Activated CD4-positive, alpha-beta T cell treated with anti-CD3 and anti-CD28 coated beads for 4 hours (primary cell): ENCODE measurements at regions not wholly inside any gene's neighbourhood (a gene's known extent, or its start where the extent isn't known, plus 50 kb on each side); places are given as distances from the start of the nearest gene placed in this dataset.
"Not testable (repeated sequence)": the region's sequence is repeated elsewhere in the genome, so short reads cannot be mapped to it uniquely, and the experiment has no call there.

Experiments used
- DNase-seq, 2 donors: peaks; one replicate each; pipeline ENCODE4 v3.0.0-alpha.2; 2020

DNA sequence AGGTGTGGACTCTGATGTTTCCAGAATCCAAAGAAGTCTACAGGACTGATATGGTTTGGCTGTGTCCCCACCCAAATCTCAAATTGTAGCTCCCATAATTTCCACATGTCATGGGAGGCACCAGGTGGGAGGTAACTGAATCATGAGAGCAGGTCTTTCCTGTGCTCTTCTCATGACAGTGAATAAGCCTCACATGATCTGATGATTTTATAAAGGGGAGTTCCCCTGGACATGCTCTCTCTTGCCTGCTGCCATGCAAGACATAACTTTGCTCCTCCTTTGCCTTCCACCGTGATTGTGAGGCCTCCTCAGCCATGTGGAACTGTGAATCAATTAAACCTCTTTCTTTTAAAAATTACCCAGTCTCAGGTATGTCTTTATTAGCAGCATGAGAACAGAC, 1205.3 kb downstream of the SLC16A7 start:
- not testable (repeated sequence) for DNase-seq

DNA sequence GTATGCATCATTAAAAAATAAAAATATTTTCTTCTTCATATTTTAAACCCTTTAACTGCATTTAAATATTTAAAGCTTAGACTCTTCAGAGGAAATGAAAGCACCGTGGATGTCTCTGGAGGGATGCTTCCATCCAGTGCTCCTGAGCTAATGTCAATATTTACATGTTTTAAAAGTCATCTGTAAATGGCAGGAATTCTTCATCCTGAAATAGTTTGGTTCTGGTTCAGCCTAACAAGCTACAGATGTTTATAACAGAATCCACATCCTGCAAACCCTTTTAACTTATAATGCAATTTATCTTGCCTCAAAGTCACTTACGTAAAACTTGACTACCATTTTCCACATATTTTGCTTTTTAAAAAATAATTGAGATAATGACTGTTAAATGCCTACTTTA, 1207.3 kb downstream of the SLC16A7 start:
- DNase-seq: no peak

DNA sequence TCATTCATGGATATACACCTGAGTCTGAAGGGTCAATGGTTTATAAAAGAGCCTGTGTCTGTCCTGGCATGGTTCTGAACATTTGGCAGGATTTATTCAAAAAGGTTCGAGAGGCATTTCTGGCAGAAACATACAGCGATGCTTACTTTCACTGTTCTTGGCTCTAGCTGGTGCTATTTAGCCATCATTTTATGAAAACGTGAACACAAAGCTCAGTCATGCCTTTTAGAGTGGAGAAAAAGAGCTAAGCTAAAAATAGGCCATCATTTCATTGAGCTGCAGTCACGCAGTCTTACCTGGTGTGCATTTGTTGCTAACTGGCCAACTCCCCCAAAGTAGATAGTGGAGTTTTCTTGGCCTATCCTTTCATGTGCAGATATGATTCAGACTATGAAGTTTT, 1209.5 kb downstream of the SLC16A7 start:
- DNase-seq: no peak

GRCh38 chr12:60819794-60820193, 1224.0 kb downstream of the SLC16A7 start:
- no peak for DNase-seq

GRCh38 chr12:60822580-60822979, 1226.8 kb downstream of the SLC16A7 start:
- no peak for DNase-seq

- no peak for DNase-seq
These were observed 1234.6 kb downstream of the SLC16A7 start for GRCh38 chr12:60830381-60830780.

DNA sequence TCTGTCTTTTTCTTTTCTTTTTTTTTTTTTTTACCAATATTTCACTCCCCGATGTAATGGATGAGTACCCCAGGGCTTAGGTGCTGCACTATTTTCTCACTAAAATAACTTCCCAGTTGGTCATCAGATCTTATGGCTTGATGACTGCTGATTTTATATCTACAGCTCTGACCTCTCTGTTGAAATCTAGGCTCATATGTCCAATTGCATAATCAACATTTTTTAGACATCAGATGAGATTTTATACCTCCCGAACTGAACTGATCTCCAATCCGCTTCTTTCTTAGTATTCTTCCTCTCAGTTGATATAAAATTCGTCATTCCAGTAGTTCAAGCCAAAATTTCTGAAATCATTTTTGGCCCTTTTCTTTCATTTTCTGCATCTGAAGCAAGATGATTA, 1236.5 kb downstream of the SLC16A7 start:
- DNase-seq: no peak

- DNase-seq: no peak
These were observed 1238.5 kb downstream of the SLC16A7 start for GRCh38 chr12:60834372-60834771.

DNA sequence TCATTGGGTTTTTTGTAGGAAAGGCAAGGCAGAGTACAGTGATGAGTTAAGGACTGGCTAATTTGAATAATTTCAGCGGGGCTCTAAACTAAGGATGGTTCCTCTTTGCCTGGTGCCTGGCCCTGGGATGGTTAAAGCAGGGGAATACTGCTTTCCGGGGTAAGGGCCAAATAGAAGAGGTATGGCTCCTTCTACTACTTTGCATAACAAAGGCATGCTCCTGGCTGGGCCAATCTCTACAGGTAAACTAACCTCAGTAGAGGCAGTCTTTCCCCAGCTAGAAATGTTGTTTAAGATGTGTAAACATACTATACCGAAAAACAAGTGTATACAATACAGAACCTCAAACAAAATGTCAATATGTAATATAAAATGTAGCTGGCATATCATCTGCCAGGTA, 1239.0 kb downstream of the SLC16A7 start:
- no peak for DNase-seq

DNA sequence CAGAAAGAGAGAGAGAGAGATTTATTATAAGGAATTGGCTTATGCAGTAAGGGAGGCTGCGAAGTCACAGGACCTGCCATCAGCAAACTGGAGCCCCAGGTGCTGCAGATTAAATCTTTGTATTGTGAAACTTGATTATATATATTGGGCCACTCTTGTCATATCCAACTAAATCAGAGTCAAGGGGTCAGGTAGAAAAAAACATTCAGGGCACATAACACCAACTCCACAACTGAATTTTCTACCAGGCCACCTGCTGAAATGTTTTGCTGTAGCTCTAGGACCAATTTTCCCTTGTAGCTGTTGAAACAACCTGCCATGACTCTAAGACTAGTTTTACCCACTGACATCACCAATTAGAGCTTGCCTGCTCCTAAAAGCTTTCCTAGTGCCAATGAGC, 1240.8 kb downstream of the SLC16A7 start:
- DNase-seq: no peak

GRCh38 chr12:60842181-60842580, 1246.4 kb downstream of the SLC16A7 start:
- DNase-seq: no peak

DNA sequence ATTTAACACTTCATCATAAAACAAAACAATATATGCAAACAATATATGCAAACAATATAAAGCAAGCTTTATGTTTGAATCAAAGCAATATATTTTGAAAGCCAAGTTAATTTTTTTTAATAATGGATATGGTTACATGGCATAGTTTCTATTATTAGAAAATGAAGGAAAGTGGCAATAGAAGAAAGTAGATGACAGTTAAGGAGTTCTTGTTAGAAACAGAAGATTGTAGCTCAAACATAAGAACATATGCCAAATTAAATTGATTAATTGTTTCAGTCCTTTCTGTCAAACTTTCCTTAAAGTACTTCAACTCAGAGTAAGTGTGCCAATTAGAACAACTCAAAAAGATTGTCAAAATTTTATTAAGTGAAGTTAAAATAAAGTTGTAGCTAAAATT, 1248.3 kb downstream of the SLC16A7 start:
- DNase-seq: no peak

DNA sequence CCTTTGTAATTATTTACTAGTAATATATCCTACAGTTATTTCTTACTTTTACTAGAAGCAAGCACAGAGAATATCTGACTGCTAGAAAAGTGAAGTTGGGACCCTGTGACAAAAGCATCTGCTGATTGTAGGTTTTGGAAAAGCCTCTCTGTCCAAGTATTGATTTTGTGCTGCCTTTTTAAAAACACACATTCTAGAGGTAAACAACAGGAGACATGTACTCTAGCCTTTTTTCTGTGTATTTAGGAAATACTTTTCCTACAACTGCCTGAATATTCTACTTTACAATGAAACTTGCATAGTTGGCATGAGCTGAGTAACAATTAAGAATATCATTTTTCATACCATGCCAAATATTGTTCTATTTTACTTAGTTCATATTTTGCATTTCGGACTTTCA, 1249.0 kb downstream of the SLC16A7 start:
- no peak for DNase-seq

DNA sequence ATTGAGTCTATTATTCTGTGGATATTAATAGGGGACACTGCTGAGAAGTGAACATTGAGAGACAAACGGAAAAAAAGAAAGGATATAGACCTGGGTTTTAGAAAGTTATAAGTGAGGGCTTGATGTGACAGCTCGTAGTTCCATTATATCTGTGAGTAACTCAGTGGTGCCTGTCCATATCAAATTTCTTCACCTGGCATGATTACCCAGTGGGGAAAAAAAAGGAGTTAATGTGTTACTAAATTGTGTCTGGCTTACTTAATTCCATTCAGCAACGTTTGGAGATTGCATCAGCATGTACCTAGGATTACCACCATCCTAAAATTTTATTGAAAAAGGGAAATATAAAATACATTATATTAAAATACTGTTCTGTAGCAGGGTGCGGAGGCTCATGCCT, 1249.9 kb downstream of the SLC16A7 start:
- no peak for DNase-seq

DNA sequence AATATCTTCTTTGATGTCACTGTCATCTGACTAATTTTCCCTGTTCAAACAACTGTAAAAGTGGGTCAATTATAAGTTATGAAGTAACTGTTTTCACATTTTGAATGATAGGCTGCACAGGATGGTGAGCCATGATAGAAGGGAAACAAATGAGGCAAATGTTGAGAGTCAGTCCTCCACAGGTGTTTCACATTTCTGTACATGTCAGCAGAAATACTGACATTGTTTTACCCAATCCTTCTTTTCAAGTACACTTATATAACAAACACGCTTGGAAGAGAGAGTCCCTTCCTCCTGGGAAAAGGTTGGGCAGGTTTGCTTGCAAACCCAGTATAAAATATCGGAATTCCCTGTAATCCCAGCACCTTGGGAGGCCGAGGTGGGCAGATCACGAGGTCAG, 1251.5 kb downstream of the SLC16A7 start:
- DNase-seq: no peak

GRCh38 chr12:60849723-60850122, 1253.9 kb downstream of the SLC16A7 start:
- DNase-seq: no peak

GRCh38 chr12:60853407-60853806, 1257.6 kb downstream of the SLC16A7 start:
- DNase-seq: no peak

DNA sequence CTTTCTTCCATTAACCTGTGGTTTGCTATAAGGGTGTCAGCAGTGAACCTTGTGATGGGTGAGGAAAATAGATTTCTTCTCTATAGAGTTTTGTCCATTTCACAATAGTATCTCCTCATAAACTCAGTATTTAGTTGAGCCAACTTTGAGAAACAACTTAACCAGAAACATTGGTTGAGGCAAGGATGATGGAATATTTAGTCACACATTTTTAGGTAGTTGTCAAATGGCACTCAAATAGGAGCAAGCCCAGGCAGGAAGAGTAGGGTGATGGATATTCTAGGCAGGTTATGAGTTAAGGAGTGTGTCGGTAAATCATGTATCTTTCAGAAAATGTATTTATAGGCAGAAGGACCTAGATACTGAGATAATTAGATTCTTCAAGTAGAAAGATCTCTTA, 1267.6 kb downstream of the SLC16A7 start:
- no peak for DNase-seq

- no peak for DNase-seq
These were observed 1276.4 kb downstream of the SLC16A7 start for GRCh38 chr12:60872219-60872618.

DNA sequence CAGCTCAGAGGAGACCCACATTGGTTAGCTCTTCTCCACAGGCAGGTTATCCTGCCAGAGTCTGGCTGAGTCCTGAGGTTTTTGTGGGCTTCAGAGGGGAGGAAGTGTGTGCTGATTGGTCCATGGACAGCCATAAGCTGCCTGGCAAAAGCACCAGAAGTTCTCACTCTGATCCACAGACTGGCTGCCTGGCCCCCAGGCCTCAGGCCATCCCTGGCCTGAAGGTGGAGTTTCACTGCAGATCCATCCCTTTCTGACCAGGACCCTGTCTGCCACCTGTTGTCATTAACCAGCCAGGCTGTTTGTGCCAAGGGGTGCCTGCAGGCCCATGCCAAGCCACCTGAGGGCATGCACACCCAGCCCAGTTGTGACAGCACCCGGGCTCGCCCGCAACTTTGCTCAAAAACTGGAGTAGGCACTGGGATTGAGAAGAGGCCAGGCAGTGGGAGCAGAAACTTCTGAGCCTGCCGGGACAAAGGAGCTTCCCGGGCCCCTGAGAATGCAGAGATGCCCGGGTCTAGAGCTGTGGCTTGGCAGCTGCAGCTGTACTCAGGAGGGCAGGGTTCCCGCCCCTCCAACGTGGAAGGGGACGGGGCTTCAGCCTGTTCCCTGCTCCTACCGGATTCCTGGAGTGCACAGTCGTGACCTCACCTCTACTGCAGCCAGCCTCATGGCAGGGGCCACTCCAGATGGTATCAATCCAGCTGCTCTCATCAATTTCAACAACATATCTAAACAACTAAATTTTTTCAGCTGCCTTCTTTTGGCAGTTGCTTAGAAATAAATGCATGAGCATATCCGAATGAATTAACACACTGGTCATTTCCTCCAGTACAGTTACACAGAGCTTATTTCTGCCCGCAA, 1277.3 kb downstream of the SLC16A7 start:
- DNase-seq: no peak

- DNase-seq: no peak
These were observed 1278.3 kb downstream of the SLC16A7 start for GRCh38 chr12:60874091-60874490.

DNA sequence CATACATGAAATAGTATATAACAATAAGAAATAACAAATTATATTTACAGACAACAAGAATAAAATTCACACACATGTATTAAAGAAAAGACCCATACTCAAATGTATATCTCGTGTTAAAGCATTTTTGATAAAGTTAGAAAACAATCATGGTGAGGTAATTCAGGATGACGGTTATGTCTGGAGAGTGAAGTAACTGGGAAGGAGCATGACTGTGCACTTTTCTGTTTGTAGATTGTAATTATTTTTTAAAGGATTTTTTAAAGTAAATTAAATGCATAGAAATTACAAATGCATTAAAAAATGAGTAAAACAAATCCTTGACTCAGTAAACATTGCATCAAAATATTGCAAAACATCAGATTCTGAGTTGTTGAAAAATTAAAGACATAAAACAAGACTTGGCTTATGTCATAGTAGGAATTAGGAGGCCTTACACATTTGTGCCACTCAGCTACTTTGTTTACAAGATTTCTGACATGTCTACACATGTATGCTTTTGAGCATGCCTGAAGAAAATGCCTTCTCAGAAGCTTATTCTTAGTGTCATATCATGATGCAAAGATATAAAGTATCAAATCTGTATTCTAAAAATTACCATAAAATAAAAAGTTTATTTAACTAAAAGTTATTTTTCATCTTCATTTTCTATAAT, 1325.1 kb downstream of the SLC16A7 start:
- no peak for DNase-seq

DNA sequence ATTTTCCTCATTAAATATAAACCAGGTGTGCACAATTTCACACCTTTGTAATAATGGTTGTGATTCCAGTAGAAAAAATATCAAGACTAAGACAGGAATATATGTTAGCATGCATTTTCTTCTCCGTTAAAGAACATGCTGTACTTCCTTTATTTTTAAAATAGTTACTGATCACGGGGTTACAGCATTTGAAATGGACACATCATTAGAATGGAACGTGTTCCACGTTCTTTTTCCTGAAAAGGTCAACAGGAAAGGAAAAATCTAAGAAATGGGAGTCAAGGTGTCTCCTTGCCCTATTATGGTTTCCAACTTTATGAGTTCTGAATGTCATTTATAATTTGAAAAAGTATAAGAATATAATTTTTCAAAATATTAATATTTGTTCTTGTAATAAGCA, 1325.7 kb downstream of the SLC16A7 start:
- DNase-seq: no peak

DNA sequence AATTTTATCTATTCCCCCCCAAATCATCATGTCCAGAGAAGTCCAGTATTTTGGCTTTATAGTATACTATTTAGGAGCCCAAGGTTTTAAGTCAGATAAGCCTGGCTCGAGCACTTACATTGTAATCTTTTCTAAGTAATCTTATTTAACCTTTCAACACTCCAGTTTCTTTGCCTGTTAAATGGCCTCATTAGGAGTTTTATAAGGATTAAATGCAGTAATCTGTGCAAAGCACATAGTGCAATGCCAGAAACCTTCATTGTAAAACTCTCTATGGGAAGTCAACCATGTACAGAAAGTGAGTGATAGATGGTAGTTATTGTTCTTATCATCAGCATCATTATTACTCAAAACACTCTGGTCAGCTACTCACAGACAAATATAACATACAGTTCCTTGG, 1330.4 kb downstream of the SLC16A7 start:
- no peak for DNase-seq

DNA sequence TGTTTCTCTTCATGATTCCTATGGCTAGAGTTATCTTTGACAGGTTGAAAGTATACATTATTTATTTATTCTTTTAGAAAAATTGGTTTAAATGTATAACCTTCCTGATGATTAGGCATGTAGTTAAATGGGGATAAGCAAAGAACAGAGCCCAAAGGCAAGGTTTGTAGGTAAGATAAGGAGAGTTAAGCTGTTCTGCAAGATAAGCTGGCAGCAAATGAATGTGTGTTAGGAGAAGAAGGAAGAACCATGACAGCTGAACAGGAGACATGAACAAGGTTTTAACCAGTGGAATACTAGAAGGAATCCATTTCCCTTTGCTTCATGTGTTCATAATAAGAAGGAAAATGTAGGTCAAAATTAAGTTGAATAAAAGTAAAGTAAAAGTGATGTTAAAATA, 1330.1 kb upstream of the USP15 start:
- DNase-seq: no peak
